ENCODE measurements at regions not wholly inside any gene's neighbourhood (a gene's known extent, or its start where the extent isn't known, plus 50 kb on each side); places are given as distances from the start of the nearest gene placed in this dataset.
A peak's percentile ranks its signal among the peaks of the same experiment; 100 is the strongest.

DNA sequence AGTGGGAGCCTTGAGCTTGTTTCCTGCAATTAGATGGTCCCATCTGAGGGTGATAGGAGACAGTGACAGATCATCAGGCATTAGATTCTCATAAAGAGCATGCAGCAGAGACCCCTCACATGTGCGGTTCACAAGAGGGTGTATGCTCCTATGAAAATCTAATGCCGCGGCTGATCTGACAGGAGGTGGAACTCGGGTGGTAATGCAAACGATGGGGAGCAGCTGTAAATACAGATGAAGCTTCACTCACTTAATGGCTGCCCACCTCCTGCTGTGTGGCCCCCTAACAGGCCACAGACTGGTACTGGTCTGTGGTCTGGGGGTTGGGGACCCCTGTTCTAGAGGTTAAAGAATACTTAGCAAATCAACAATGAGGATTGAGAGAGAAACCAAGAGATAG lies 201.5 kb upstream of the PITX2 start:
- DNase-seq (no peak), ATAC-seq (no peak)
- intact Hi-C loops (cut with DNase I), result no loop called here

DNA sequence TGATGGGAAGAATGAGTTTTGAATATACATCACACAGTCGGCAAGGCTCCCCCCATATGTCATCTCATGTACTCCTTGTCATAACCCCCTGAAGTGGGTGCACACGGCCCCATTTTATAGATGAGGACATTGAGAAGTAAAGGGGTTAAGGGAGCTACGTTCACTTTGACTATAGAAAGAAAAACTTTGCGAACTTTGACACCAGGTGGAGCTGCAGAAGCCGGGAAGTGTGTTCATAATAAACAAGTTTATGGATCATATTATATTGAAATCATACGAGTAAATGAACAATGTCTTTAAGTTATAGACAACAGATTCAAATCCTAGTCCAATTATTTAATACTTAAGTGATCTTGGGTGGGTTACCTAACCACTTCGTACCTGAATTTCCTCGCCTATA lies 203.8 kb upstream of the PITX2 start:
- ATAC-seq (no peak), DNase-seq (no peak)
- intact Hi-C loops (cut with DNase I), result no loop called here

- DNase-seq (no peak), ATAC-seq (no peak)
- intact Hi-C loops (cut with DNase I), result no loop called here
Measured at GRCh38 chr4:110830461-110830860, 207.6 kb upstream of the PITX2 start.

- intact Hi-C loops (cut with DNase I), result no loop called here
- no peak for DNase-seq
- ATAC-seq, result no peak
Measured at GRCh38 chr4:110837896-110838450, 215.1 kb upstream of the PITX2 start.

DNA sequence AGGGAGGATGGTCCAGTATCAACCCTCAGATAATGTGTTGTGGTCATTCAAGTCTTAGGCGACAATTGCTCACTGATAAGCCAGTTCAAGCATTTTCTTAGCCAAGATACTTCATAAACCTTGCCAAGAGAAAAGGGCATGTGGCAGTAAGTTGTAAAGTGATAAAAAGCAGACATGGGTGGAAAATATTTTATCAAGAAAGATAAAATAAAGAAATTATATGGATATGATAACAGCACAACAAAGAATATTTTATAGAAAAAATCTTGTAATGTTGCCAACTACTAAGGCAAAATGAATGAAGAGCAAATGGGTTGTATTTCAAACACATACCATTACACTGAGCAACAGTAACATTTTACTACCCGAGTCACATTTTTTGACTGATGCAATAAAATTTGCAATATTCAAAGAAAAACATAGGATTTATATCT lies 217.4 kb upstream of the PITX2 start:
- intact Hi-C loops (cut with DNase I), result no loop called here
- DNase-seq, result no peak
- ATAC-seq, result peak in 1 of 2 donors; percentile 62

DNA sequence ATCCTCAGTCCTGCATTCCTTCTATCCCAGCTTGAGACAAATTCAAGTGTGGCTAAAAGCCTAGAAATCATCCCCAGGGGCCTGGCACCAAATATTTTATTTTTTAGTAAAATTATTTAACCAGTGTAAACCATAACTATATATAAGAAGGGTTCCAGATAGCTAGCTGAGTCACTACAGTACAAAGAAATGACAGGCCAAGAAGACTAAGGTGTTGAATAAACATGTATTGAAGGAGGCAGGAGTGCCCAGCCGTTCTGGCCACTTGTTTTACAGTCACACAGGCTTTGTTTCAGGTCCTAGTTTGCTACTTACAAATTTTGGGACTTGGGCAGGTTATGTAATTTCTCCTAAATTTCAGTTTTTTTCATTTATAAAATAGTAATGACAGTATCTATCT lies 225.9 kb upstream of the PITX2 start:
- no peak for ATAC-seq
- DNase-seq, result no peak
- intact Hi-C loops (cut with DNase I), result no loop called here

GRCh38 chr4:110849461-110849860 lies 226.6 kb upstream of the PITX2 start:
- ATAC-seq, result no peak
- intact Hi-C loops (cut with DNase I), result no loop called here

DNA sequence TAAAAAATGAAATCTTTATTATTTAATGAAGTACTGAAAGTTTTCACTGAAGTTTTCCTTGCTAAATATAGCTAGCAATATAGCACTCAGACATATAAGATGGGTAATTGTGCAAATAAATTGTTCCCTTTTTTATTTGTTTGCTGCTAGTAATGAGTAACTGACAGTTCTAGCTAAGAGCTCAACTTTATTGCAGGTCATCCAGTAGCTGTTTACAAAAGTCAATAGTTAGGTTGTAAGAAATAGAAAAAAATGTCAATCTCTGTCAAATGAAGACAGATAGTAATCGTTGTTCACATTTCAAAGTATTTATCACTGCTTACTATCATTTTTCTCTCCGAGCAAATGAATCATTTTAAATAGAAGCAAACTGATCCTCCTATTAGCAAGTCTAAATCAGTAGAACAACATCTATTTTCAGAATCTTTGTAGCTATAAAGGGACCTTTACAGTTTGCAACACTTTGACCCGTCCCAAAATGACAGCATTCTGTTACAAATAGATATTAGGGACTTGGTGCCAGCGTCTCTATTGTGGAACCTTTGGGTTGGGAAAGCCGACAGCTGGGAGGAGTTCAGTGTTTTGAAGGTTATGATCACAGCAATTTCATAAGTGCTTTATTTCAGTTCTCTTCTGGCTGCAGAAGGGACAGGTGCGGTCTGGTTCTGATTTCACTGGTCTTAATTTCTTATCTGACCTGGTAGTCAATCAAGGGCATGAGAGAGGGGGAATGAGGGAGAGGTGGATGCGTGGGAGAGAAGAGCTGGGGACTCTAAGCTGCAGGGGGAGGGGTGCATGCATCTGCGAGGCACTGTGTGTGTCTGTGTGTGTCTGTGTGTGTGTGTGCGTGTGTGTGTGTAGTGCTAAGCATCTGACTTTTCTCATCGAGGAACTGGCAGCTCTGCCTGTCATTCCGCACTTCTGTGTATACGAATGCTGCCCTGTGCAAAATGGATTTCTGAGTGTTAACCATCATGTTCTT lies 227.9 kb upstream of the PITX2 start:
- peak; percentile 36 for DNase-seq
- peak; percentile 61 to 63 for ATAC-seq
- intact Hi-C loops (cut with DNase I), result no loop called here

More at GRCh38 chr4:110849461-110849860, 226.6 kb upstream of the PITX2 start:
- DNase-seq, result no peak

GRCh38 chr4:110851989-110852388 lies 229.1 kb upstream of the PITX2 start:
- ATAC-seq (no peak), DNase-seq (no peak)
- intact Hi-C loops (cut with DNase I), result no loop called here

DNA sequence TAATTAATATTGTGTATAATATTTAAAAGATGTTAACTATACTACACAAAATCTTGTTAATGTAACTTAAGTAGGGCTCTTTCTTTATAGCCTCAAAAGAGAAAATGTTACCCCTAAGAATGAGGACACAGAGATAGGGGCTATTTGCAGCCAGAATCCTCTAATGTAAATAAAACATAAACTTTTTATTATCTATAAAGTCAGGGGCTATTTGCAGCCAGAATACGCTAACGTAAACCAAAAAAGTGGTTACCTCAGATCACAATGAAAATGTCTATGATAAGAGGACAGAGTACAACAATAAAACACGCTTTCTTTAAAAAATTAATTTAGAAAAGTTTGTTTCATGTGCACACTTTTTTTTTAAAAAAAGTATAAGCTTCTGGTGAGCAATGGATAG lies 229.9 kb upstream of the PITX2 start:
- DNase-seq, result no peak
- ATAC-seq, result no peak
- intact Hi-C loops (cut with DNase I), result no loop called here

DNA sequence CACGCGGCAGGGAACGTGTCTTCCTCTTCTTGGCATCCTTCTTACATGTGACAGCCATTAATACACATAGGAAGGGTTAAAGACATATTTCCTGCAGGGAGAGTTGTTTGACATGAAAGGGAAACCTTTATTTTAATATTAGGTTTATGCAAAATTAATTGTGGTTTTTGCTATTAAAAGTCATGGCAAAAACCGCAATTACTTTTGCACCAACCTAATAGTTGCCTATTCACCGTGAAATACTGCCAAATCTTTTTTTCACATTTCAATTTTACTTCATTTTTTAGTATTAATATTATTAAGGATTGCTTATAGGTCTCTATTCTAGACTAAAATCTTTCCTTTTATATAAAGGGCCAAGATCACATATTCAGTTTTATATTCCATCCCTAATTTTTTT lies 230.4 kb upstream of the PITX2 start:
- DNase-seq, result no peak
- intact Hi-C loops (cut with DNase I), result no loop called here
- ATAC-seq, result no peak

DNA sequence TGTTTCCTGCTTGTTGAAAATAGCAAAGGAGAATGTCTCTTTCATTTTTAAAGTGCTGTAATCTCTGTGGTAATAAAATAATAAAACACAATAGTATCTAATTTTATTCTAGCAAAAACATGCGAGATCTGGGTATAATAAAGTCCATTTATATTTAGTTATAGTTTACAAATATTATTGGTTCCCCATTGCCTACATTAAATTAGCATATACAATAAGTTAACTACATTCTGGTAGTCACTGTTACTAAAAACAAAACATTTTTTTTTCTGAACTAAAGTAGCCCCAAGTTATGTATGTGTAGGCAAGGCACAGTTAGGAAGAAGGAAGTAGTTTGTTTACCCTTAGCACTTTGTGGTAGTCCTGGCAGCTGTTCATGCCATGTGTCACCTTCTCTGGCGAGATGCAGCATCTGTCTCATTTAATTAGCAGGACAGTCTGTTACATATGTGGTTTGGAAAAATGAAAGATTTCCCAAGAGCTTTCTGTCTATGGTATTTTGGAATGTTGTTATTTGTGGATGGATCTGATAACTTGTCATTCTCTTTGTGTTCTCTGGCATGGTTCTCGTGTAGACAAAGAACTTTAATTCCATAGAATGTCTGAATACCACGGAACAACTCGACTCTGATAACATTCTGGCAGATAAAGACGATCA lies 231.3 kb upstream of the PITX2 start:
- intact Hi-C loops (cut with DNase I), result no loop called here

DNA sequence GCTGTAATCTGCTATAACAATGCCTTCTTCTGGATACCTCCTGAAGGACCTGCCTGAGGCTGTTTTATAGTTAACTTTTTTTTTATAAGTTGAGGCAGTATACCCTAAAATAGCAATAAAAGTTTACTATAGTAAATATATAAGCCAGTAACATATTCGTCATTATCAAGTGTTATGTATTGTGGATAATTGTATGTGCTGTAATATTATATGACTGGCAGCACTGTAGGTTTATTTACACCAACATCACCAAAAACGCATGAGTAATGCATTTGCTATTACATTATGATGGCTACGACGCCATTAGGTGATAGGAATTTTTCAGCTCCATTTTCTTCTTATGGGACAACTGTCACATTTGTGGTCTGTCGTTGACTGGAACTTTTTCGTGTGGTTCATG lies 237.2 kb upstream of the PITX2 start:
- no peak for ATAC-seq
- intact Hi-C loops (cut with DNase I), result no loop called here
- DNase-seq, result no peak

More for the DNA sequence above, 231.3 kb upstream of the PITX2 start:
- ATAC-seq (peak in 1 of 2 donors; percentile 60), DNase-seq (no peak)

DNA sequence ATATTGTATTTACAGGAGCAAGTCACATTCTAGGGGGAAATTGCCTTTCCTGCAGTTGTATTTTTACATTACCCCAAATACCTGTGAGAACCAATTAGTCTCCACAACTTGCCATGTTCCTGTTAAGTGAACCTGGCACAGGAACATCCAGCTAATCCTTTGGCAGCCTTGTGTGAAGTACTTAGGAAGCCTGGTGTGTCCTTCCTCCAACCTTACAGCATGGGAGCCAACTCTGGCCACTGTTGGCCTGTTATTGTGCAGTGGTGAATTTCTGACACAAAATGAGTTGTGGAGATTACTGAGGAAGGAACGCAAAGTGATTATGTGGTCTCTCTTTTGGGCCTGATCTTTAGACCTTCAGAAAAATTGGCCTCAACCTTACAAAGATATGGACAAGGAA lies 238.0 kb upstream of the PITX2 start:
- no peak for DNase-seq
- peak; percentile 74 to 85 for ATAC-seq
- intact Hi-C loops (cut with DNase I), result no loop called here

- intact Hi-C loops (cut with DNase I), result no loop called here
- ATAC-seq (no peak), DNase-seq (no peak)
Measured at GRCh38 chr4:110865611-110866259, 242.9 kb upstream of the PITX2 start.

GRCh38 chr4:110867251-110867960 lies 244.5 kb upstream of the PITX2 start:
- intact Hi-C loops (cut with DNase I), result no loop called here
- ATAC-seq (no peak), DNase-seq (no peak)

DNA sequence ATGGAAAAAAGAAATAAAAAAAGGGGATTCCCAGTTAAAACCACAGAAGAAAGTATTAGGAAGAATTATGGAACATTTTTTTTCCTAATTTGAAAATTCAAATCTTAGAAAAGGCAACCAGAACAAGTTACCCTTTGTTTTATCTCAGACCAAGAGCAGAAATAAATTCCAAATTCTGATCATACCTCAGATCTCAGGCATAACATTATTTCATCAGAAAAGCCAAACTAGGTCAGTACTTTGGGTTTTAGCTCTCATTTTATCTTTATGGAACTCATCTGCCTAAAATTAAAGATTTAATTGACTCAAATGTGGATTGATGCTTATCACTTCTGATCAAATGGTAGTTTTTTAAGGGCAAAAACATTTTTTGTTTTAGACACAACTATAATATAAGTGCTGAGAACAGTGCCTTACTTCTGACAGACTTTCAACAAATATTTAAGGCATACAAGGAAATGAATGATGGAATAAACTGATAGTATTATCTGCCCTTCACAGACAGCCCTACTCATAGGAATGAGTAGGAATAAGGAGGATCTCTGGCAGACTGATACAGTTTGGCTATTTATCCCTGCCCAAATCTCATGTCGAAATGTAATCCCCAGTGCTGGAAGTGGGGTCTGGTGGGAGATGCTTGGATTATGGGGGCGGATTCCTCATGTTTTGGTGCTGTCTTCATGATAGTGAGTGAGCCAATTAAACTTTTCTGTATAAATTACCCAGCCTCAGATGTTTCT lies 245.3 kb upstream of the PITX2 start:
- ATAC-seq (no peak), DNase-seq (no peak)
- intact Hi-C loops (cut with DNase I), result no loop called here

DNA sequence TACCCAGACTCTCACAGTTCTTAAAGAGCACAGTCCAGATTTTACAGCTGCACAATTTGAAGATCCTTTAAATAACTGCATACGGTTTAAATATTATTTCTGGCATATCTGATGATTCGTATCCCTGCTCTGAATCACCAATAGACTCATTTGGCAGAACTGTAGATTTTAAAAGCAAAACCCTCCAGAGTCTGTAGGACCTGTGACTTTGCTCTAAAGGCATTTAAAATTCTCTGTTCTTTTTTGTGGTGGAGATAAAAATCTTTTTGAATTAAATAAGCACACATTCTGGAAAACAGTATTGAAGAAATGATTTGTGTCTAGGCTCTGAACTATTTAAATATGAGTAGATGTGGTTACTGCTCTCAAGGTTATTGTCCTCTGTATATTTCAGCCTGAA lies 246.2 kb upstream of the PITX2 start:
- peak in 1 of 2 donors; percentile 59 for ATAC-seq
- no peak for DNase-seq
- intact Hi-C loops (cut with DNase I), result no loop called here

Measured in left cardiac atrium (tissue), 4 donors.